Muscle layer of duodenum (tissue), 2 donors: ENCODE measurements at regions not wholly inside any gene's neighbourhood (a gene's known extent, or its start where the extent isn't known, plus 50 kb on each side); places are given as distances from the start of the nearest gene placed in this dataset.

ENCODE experiments used
- H3K27ac ChIP-seq: one replicate; pipeline ENCODE4 v1.7.0; 2013; ENCODE audit warnings: mild to moderate bottlenecking, low read length
- H3K27me3 ChIP-seq: one replicate; pipeline ENCODE4 v1.7.0; 2013; ENCODE audit warnings: low read depth, mild to moderate bottlenecking, control low read depth, low read length
- H3K36me3 ChIP-seq, 2 donors: one replicate each; pipeline ENCODE4 v1.7.0; 2013; ENCODE audit warnings: low read length in 2 of 2, control low read depth in 1 of 2, mild to moderate bottlenecking in 1 of 2; ENCODE audit not compliant: insufficient read depth in 2 of 2, control insufficient read depth in 1 of 2
- H3K4me1 ChIP-seq, 2 donors: one replicate each; pipeline ENCODE4 v1.7.0; 2013; ENCODE audit warnings: low read length in 2 of 2, mild to moderate bottlenecking in 2 of 2, control low read depth in 1 of 2, moderate library complexity in 1 of 2; ENCODE audit not compliant: insufficient read depth in 2 of 2, control insufficient read depth in 1 of 2
- H3K4me3 ChIP-seq, 2 donors: one replicate each; pipeline ENCODE4 v1.7.0; 2013; ENCODE audit warnings: low read length in 2 of 2, low read depth in 1 of 2, mild to moderate bottlenecking in 1 of 2
- H3K9me3 ChIP-seq, 2 donors: one replicate each; pipeline ENCODE4 v1.7.0; 2013; ENCODE audit warnings: low read length in 2 of 2, control low read depth in 1 of 2, mild to moderate bottlenecking in 1 of 2; ENCODE audit not compliant: control insufficient read depth in 1 of 2
- donor health status: healthy.

GRCh38 chr9:91488341-91488740, 64.7 kb upstream of the NFIL3 start:
- H3K27ac ChIP-seq, result no peak overlapping the region
- H3K9me3 ChIP-seq, result no peaks in the 10 kb centered on the region
- H3K27me3 ChIP-seq, result no peaks in the 10 kb centered on the region

GRCh38 chr9:91486699-91487497, 63.3 kb upstream of the NFIL3 start:
- Histone ChIP-seq H3K27ac (no peak overlapping the region), H3K4me3 (no peak overlapping the region), H3K27me3 (no peaks in the 10 kb centered on the region), H3K36me3 (no peaks in the 10 kb centered on the region), H3K4me1 (no peaks in the 10 kb centered on the region), H3K9me3 (no peaks in the 10 kb centered on the region)

More at GRCh38 chr9:91488341-91488740, 64.7 kb upstream of the NFIL3 start:
- no peaks in the 10 kb centered on the region for H3K4me1 ChIP-seq
- H3K36me3 ChIP-seq, result no peaks in the 10 kb centered on the region
- H3K4me3 ChIP-seq, result no peak overlapping the region

- H3K4me3 ChIP-seq, result no peak overlapping the region
- H3K4me1 ChIP-seq, result no peaks in the 10 kb centered on the region
- H3K27ac ChIP-seq, result no peak overlapping the region
- H3K27me3 ChIP-seq, result no peaks in the 10 kb centered on the region
- no peaks in the 10 kb centered on the region for H3K9me3 ChIP-seq
- H3K36me3 ChIP-seq, result no peaks in the 10 kb centered on the region
Observed at GRCh38 chr9:91485006-91485405, 61.4 kb upstream of the NFIL3 start.

- H3K27me3 ChIP-seq, result no peaks in the 10 kb centered on the region
- H3K27ac ChIP-seq, result peak overlapping the region; percentile 73
- no peaks in the 10 kb centered on the region for H3K36me3 ChIP-seq
- no peaks in the 10 kb centered on the region for H3K9me3 ChIP-seq
- no peak overlapping the region for H3K4me3 ChIP-seq
- H3K4me1 ChIP-seq, result no peaks in the 10 kb centered on the region
Observed at GRCh38 chr9:91483835-91484234, 60.2 kb upstream of the NFIL3 start.

- no peak overlapping the region for H3K4me3 ChIP-seq
- peak overlapping the region; percentile 90 for H3K27ac ChIP-seq
- no peaks in the 10 kb centered on the region for H3K9me3 ChIP-seq
- H3K36me3 ChIP-seq, result no peaks in the 10 kb centered on the region
- no peaks in the 10 kb centered on the region for H3K27me3 ChIP-seq
- no peaks in the 10 kb centered on the region for H3K4me1 ChIP-seq
Observed at GRCh38 chr9:91483189-91483691, 59.6 kb upstream of the NFIL3 start.

- H3K27me3 ChIP-seq, result no peaks in the 10 kb centered on the region
- H3K9me3 ChIP-seq, result no peaks in the 10 kb centered on the region
Observed at GRCh38 chr9:91481972-91482371, 58.3 kb upstream of the NFIL3 start.

GRCh38 chr9:91477106-91477505, 53.5 kb upstream of the NFIL3 start:
- no peaks in the 10 kb centered on the region for H3K9me3 ChIP-seq
- no peak overlapping the region for H3K27ac ChIP-seq
- H3K27me3 ChIP-seq, result no peaks in the 10 kb centered on the region
- no peaks in the 10 kb centered on the region for H3K36me3 ChIP-seq
- H3K4me1 ChIP-seq, result no peaks in the 10 kb centered on the region
- no peak overlapping the region for H3K4me3 ChIP-seq

More at GRCh38 chr9:91481972-91482371, 58.3 kb upstream of the NFIL3 start:
- no peaks in the 10 kb centered on the region for H3K36me3 ChIP-seq
- no peaks in the 10 kb centered on the region for H3K4me1 ChIP-seq
- no peak overlapping the region for H3K27ac ChIP-seq
- no peak overlapping the region for H3K4me3 ChIP-seq

GRCh38 chr9:91474656-91475055, 51.0 kb upstream of the NFIL3 start:
- Histone ChIP-seq H3K4me3 (no peak overlapping the region), H3K4me1 (no peaks in the 10 kb centered on the region), H3K9me3 (no peaks in the 10 kb centered on the region)

More at GRCh38 chr9:91474656-91475055, 51.0 kb upstream of the NFIL3 start:
- Histone ChIP-seq H3K27ac (no peak overlapping the region), H3K27me3 (no peaks in the 10 kb centered on the region), H3K36me3 (no peaks in the 10 kb centered on the region)
